Body of pancreas (tissue), 4 donors: ENCODE measurements at regions not wholly inside any gene's neighbourhood (a gene's known extent, or its start where the extent isn't known, plus 50 kb on each side); places are given as distances from the start of the nearest gene placed in this dataset.
"Not testable (repeated sequence)": the region's sequence is repeated elsewhere in the genome, so short reads cannot be mapped to it uniquely, and the experiment has no call there.

Source experiments
- POLR2A ChIP-seq, 3 donors: fragments of 450-650 bp; IDR thresholded peaks; one replicate each; pipeline ENCODE4 v1.6.1; 2016; ENCODE audit warnings: antibody characterized with exemption in 3 of 3, mild to moderate bottlenecking in 2 of 3
- TF ChIP-seq, protein P1 (sequence below), 7 experiments: fragments of 450-650 bp in 4 of 7; fragments of 200-600 bp in 3 of 7; sonication (generic) in 3 of 7; IDR thresholded peaks; one replicate each; pipeline ENCODE4 v1.5.1; 2016 to 2019; ENCODE audit warnings: antibody characterized with exemption in 7 of 7

DNA sequence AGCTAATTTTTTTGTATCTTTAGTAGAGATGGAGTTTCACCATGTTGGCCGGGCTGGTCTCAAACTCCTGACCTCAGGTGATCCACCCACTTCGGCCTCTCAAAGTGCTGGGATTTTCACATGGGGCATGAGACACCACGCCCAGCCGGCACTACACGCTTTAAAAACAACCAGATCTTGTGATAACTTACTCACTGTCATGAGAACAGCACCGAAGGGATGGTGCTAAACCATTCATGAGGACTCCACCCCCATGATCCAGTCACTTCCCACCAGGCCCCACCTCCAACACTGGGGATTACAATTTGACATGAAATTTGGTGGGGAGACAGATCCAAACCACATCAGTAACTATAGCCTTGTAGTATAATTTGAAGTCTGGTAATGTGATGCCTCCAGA, 67.4 kb upstream of the ZNF169 start:
- TF ChIP-seq, protein P1, sequence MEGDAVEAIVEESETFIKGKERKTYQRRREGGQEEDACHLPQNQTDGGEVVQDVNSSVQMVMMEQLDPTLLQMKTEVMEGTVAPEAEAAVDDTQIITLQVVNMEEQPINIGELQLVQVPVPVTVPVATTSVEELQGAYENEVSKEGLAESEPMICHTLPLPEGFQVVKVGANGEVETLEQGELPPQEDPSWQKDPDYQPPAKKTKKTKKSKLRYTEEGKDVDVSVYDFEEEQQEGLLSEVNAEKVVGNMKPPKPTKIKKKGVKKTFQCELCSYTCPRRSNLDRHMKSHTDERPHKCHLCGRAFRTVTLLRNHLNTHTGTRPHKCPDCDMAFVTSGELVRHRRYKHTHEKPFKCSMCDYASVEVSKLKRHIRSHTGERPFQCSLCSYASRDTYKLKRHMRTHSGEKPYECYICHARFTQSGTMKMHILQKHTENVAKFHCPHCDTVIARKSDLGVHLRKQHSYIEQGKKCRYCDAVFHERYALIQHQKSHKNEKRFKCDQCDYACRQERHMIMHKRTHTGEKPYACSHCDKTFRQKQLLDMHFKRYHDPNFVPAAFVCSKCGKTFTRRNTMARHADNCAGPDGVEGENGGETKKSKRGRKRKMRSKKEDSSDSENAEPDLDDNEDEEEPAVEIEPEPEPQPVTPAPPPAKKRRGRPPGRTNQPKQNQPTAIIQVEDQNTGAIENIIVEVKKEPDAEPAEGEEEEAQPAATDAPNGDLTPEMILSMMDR (IDR thresholded peaks at IDR 0.05) = not testable (repeated sequence)
- TF ChIP-seq POLR2A (IDR thresholded peaks at IDR 0.05) = not testable (repeated sequence)
